ENCODE measurements at regions not wholly inside any gene's neighbourhood (a gene's known extent, or its start where the extent isn't known, plus 50 kb on each side); places are given as distances from the start of the nearest gene placed in this dataset.

GRCh38 chr2:62302631-62303435 is 106.9 kb downstream of the B3GNT2 start:
- TF ChIP-seq CTCF (IDR thresholded peaks at IDR 0.05) (no peak), POLR2A (IDR thresholded peaks at IDR 0.05) (no peak)

All from tibial nerve (tissue), 3 donors.